LNCAP (cell line): ENCODE measurements at regions not wholly inside any gene's neighbourhood (a gene's known extent, or its start where the extent isn't known, plus 50 kb on each side); places are given as distances from the start of the nearest gene placed in this dataset.

Source experiments
- TF ChIP-seq, protein P1 (sequence below): fragments of 450-650 bp; IDR thresholded peaks from 2 replicates; pipeline ENCODE4 v1.5.1; 2017; ENCODE audit warnings: mild to moderate bottlenecking

DNA sequence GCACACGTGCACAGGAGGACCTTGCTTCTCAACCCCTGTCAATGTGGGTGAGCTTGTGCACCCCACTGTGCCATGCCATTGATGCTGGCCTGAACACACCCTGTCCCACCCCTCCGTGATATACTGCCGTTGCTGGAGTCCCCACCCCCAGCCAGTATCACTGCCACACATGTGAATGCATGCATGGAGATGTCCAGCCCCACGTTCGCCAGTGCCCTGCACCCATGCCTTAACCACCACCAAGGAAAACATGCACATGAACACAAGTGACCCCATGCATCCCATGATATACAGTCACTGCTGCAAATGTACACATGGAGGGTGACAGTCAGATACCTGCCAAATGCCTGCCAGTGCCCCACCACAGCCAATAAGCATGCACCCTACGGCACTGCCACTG is 692.5 kb upstream of the ZWINT start:
- TF ChIP-seq, protein P1, sequence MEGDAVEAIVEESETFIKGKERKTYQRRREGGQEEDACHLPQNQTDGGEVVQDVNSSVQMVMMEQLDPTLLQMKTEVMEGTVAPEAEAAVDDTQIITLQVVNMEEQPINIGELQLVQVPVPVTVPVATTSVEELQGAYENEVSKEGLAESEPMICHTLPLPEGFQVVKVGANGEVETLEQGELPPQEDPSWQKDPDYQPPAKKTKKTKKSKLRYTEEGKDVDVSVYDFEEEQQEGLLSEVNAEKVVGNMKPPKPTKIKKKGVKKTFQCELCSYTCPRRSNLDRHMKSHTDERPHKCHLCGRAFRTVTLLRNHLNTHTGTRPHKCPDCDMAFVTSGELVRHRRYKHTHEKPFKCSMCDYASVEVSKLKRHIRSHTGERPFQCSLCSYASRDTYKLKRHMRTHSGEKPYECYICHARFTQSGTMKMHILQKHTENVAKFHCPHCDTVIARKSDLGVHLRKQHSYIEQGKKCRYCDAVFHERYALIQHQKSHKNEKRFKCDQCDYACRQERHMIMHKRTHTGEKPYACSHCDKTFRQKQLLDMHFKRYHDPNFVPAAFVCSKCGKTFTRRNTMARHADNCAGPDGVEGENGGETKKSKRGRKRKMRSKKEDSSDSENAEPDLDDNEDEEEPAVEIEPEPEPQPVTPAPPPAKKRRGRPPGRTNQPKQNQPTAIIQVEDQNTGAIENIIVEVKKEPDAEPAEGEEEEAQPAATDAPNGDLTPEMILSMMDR: no peak

- TF ChIP-seq, protein P1: no peak
These were observed 688.0 kb upstream of the ZWINT start for GRCh38 chr10:57049096-57049495.

DNA sequence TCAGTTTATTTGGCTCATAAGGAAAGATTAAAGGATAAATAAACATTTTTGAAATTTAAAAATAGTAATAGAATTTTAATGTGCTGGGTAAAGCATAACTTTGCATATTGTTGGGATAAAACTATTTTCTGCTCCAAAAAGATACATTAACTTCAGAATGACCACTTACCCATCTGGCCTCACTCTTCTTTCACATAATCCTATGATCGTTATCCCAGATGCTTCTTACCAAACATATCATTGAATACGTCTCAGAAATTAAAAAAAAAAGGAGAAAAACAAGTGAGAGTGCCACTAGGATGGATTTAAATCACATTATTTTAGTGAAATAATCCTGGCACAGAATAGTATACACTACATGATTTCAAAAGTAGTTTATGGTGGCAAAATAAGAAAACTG is 677.5 kb upstream of the ZWINT start:
- TF ChIP-seq, protein P1: no peak

- TF ChIP-seq, protein P1: no peak
These were observed 674.3 kb upstream of the ZWINT start for GRCh38 chr10:57035310-57035709.

- TF ChIP-seq, protein P1: peak; percentile 31; the same call in 1 of the 2 replicates
These were observed 671.2 kb upstream of the ZWINT start for GRCh38 chr10:57032301-57032700.

DNA sequence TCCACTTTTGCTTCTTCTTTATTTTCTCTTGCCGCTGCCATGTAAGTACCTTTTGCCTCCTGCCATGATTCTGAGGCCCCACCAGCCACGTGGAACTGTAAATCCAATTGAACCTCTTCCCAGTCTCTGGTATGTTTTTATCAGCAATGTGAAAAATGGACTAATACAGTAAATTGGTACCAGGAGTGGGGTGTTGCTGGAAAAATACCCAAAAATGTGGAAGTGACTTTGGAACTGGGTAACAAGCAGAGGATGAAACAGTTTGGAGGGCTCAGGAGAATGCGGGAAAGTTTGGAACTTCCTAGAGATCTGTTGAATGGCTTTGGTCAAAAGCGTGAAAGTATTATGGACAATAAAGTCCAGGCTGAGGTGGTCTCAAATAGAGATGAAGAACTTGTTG is 670.3 kb upstream of the ZWINT start:
- TF ChIP-seq, protein P1: no peak

GRCh38 chr10:57026307-57026706 is 665.2 kb upstream of the ZWINT start:
- TF ChIP-seq, protein P1: no peak

DNA sequence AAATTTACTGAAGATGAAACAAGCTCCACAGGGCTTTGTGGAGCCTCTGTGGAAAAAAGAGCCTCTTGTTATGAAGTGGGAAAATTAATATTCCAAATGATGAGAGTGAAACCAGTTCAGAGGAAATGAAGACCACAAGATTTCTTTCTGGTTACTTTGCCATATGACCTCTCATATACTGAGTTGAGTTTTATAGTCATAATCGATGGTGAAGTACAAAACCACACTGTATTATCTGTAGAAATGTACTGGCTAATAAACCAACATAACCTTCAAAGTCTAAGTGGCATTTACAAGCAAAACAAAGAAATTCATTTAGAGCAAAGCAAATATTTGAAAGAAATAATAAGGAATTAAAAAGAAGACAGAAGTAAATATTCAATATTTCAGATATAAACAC is 662.6 kb upstream of the ZWINT start:
- TF ChIP-seq, protein P1: no peak
